ENCODE measurements at regions not wholly inside any gene's neighbourhood (a gene's known extent, or its start where the extent isn't known, plus 50 kb on each side); places are given as distances from the start of the nearest gene placed in this dataset.
"Not testable (repeated sequence)": the region's sequence is repeated elsewhere in the genome, so short reads cannot be mapped to it uniquely, and the experiment has no call there.

DNA sequence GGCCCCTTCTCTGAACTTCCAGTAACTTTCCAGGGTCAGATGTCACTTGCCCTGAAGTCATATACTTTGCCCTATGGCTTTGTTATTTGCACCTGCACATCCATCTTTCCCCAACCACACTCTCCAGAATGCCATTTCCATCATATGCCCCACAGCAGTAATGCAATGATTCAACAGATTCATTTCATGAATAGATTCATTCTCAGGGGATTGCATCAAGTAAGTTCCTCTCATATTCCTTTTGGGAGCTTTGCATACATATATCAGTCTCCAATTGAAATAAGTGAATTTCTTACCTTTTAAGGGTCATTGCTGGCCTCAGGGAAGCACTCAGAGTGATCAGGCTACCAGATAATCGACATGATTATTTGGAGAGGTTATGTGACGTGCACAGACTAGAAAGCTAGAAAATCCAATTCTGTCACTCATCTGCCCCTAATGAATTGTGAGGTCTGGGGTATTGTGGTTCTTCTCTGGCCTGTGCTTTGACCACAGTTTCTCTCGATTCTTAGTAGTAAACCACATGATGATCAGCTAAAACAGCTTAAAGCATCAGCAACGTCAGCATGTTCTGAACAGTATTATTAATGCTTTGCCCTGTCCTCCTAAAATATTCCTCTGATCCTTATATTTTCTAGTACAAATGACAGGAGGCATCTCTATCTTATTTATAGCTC, 179.9 kb downstream of the ATPSCKMT start:
- DNase-seq = no peak

DNA sequence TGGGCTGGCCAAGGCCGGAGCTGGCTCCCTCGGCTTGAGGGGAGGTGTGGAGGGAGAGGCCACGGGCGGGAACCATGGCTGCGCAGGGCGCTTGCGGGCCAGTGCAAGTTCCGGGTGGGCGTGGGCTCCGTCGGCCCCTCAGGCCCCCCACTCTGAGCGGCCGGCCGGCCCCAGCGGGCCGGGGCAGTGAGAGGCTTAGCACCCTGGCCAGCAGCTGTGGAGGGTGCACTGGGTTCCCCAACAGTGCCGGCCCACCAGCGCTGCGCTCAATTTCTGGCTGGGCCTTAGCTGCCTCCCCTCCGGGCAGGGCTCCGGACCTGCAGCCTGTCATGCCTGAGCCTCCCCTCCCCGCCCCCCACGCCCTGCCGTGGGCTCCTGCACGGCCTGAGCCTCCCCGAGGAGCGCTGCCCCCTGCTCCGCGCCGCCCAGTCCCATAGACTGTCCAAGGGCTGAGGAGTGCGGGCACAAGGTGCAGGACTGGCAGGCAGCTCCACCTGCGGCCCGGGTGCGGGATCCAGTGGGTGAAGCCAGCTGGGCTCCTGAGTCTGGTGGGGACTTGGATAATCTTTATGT, 184.2 kb downstream of the ATPSCKMT start:
- no peak for DNase-seq

DNA sequence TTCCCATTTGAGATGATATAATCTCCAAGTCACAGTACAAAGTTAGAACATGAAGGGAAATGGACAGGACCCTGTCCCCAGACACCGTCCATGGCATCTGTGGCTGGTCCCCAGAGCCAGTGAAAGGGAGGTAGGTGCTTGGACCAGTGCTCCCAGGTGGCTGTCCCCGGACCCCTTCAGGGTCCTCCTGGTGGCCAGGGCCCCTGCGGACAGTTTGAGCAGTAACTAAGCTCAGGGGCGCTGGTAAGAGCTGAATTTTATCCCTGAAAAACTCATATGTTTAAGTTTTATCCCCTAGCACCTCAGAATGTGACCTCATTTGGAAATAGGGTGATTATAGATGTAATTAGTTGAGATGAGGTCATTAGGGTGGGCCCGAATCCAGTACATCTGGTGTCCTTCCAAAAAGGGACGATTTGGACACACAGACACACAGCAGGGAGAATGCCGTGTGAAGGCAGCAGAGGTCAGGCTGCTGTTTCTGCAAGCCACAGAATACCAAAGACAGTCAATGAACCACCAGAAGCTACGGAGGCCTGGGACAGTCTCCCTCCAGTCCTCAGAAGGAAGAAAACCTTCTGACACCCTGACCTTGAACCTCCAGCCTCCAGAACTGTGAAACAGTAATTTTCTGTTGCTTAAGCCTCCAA, 185.0 kb downstream of the ATPSCKMT start:
- no peak for DNase-seq

DNA sequence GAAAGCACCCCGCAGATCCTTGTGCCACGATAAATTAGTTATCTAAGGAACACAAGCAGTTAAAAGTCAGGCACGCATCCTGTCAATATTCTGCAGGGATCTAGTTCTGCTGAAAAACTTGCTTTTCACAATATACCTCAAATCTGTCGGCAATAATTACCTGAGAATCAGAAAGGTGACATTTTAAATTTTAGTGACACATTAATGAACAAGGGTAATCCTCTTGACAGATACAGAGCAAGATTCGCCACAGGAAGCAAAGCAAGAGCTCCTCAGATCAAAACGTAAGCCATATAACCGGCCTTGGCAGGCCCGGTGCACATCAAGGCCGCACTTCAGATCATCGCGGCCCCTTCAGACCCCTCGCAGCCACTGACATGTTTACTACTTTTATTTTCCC, 185.7 kb downstream of the ATPSCKMT start:
- DNase-seq = no peak

DNA sequence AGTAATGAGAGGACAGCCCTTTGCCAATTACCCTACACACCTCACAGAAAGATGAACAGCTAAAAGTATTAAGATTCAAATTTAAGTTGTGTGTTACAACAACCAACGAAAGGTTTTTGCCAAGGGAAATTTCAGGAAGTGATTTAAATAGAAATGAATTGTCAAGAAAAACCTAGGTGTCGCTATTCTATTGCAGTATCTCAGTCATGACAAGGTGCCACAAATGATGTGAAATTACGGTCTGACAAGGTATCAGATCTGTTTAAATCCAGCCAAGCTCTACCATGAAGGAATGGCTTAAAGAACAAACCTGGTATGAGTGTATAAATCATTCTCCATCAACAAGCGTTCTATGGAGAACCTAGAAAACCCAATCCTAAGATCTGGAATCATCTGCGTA, 189.7 kb downstream of the ATPSCKMT start:
- no peak for DNase-seq

DNA sequence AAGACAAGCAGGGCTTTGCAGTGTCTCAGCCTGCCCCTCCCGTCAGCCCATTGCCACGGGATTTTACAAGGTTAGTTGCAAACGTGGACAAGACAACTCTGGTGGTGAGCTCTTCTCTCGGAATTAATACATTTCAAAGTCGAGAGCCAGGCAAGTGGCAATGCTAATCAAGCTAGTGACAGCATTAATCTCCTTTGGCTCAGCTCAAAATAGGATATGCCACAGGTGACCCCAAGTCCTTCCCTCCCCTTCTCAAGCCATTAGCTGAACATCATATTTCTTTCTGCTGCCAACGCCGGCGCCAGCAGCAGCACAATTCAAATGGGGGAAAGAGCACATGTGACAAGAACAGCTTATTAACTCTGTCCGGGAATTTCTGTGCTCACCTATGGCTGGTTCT, 190.1 kb downstream of the ATPSCKMT start:
- DNase-seq = no peak

DNA sequence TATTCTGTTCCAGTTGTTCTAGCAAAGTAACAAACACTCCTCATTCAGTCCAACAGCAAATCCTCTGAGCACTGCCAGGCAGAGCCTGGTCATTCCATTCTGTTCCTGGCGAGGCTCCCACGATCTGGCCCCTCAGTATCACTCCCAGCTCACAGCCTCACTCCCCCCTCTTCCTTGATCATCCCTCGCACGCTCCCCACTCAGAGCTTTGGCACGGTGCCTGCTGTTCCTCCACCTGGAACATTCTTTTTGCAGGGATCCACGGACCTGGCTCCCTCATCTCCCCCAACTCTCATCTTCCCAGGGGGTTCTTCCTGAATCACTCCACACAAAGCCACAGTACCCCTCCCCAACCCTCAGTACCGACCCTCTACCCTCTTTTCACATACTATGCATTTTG, 192.3 kb downstream of the ATPSCKMT start:
- no peak for DNase-seq

DNA sequence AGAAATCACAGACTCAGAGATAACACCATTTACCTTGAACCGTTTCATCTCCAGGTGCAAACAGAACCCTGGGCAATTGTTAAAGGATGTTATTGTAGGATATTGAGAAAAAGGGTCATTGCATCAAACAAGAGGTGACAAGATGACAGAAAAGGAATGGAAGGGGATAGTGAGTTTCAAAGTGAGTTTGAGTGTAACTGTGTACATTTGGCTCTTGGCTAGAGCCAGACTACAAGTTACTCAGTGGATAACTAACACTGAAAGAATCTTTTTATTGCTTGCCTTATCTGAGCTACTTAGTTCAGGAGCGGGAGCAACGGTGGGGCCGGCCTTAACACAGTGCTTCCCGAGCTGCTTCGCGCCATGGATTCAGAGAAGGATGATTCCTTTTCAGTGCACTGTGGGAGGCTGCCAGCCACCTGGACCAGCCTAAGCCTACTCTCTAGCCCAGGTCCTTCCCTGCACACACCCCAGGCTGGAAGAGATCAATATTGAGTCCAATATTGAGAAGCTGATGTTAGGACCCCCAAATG, 193.4 kb downstream of the ATPSCKMT start:
- no peak for DNase-seq

DNA sequence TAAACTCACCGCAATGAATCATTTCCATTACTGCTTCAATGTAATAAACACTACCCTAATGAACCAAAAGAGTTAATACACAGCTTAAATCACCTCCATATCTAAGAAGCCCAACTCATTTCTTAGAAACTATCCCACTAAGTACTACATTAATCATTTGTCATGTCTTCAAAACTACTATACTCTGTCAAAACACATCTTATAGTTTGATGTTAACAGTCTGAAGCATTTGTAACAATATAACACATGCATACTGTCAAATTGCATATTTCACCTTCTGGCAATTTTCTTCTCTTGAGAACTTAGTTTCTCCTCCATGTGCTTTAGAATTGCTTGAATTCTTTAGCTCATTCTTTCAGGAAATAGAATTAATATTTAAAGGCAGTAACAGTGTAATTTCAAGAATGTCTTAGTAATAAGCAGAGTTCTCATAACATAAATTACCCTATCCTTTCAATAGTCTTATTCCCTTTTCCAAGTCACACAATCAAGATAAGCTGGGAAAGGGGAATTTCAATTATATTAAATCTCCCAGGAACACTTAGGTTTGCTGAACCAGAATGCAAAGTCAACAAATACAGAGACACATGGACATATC, 199.7 kb downstream of the ATPSCKMT start:
- DNase-seq = no peak

DNA sequence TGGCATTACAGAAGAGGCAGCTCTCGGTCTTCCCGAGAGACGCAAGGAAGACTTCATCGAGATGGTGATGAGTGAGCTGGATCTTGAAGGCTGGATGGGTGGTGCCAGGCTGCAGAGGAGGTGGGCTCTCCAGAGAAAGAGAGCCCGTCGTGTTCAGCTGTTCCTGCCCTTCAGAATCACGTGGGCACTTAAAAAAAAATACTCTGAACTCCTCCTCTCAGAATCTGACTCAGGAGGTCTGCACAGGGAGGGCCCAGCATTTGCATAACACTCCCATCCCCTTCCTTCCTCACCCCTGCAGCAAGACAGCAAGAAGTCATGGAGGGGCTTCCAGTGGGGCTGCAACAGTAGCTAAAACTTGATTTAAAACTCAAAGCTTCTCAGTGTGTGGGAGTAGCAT, 203.0 kb downstream of the ATPSCKMT start:
- no peak for DNase-seq

DNA sequence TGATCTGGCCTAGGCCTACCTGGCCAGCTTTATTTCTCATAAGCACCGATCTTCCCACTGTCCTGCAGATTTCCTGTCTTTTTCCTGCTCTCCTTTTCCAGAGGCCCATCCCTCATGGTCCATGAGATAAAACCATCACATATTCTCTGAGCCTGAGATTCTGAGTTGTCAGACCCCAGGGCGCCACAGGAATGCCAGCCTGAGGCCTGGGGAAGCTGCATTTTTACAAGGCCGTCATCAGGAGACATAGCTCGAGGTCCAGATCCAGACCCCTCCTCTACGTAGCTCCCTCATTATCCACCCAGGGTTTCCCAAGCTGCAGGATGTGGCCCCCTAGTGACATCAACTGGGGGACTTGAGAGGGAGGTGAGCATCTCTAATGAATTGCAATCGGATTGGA, 204.3 kb downstream of the ATPSCKMT start:
- DNase-seq = no peak

DNA sequence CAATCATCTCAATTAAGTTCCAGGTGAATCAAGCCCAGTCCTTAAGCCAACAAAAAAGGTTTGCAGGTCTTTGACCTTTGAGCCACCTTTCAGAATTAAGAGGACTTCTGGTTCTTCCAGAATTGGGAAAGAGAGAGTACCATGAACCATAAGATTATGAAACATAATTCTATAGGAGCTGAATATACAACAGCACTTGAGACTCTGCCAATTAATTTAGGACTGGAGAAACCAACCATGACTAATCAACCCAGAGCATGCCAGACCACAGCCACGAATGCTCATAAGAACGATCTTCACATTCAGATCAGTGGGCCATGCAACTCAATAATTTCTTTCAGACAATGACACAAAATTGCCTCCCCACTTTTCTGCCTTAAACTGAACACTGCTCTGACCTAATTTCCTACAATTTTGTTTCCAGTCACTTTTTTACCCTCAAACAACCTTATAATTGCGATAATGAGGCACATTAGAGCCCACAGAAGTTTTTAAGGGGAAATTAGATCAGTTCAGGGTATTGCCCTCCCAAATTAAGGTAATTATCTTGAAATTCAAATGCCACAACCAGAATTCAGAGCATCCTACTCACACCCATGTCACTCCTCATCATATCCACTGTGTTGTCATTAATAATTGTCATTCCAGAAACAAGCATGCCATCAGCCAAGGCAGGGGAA, 213.4 kb downstream of the ATPSCKMT start:
- DNase-seq = no peak

DNA sequence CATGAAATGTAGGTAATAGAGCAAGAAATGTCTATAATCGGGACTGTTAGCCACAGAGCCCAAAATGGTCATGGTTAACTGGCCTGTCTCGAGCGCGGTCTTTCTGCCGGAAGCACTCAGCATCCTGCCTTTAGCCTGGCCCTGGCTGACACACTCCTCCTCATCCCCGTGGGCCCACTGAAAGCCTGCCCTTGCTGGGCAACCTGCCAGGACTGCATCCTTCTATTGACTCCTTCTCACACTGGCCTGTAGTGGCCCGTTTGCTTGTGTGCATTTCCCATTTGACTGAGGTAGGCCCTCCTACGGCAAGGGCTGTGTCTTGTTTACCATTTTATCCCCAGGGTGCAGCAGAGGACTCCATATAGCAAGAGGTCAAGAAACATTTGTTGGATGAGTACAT, 215.7 kb downstream of the ATPSCKMT start:
- DNase-seq = no peak

DNA sequence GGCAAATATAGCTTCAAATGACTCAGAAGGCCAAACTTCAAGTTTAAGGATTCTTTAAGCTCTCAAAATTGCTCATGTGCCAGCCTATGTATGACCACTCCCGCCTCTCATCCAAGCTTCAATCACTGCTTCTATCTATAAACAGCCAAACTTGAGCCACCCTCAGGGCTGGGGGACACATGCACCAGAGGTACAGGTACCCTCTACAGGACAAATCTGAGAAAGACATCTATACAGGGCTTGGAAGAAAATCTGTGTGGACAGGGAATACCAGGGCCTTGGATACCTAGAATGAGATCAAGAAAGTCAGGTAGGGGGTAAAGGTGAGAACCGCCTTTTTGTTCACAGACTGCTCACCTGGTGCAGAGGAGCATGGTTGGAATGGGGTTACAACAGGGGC, 217.9 kb downstream of the ATPSCKMT start:
- DNase-seq = no peak

DNA sequence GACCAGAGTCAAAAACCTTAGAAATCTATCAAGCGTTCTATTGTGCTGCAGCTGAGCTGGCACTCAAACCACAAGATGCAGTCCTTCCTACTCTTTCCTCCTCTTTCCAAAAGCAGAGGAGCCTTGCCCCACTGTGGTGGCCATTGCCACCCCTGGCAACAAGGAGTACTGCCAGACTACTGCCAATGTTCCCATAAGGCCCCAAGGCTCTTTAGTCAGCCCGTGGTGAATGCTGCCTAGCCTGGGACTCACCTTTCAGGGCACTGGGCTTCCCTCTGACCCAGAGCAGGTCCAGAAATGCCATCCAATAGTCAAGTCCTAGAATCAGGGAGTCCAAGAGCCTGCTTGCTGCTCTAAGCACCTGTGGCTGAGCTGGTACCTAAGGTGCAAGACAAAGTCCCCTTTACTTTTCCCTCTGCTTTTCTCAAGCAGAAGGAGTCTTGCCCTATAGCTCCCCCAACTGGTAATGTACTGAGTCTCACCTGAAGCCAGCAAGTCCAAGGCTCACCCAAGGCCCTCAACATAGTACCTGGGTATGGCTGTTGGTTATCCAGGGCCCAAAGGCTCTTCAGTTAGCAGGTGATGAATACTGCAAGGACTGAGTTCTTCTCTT, 219.4 kb downstream of the ATPSCKMT start:
- no peak for DNase-seq

DNA sequence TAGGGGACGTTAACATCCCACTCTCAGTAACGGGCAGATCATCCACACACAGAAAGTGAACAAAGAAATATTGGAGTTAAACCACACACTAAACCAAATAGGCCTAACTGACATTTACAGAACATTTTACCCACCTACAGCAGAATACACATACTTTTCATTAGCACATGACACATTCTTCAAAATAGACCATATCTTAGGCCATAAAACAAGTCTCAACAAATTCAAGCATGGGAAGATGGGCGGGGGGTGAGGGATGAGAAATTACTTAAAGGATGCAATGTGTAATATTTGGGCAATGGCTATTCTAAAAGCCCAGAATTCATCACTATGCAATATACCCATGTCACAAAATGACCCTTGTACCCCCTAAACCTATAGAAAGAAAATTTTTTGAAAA, 226.2 kb downstream of the ATPSCKMT start:
- no peak for DNase-seq

DNA sequence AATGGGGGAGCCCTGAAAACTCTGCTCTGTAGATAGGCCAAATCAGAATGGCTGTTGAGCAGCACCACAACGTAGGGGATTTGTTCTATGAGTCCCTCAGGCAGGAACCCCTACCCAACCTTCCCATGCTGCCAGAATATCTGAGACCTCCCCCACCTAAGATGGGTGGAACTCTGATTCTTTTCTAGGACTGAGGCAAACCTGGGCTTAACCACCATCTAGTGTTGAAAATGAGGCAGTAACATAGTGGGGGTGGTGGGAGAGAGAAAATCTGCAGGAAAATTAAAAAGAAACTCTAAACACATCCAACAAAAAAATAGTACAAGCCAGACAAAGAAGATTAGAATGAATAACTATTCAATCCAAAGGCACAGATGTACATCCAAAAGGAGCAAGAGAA, 228.4 kb downstream of the ATPSCKMT start:
- no peak for DNase-seq

DNA sequence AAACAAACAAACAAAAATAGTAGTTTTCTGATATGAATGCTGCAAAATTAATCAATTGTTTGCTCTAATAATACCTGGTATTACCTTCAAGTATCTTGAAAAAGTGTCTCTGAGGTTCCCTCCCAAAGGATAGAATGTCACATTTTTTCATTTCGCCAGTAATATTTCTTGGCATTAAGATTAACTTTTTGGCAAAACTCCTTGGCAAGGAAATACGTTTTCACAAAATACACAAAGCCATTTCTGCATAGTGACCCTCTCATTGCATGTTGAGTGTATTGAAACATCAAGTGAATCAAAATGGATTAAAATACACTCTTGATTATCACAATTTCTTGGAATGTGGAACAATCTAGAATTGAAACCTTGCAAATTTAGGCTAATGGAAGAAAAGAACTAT, 230.5 kb downstream of the ATPSCKMT start:
- no peak for DNase-seq

DNA sequence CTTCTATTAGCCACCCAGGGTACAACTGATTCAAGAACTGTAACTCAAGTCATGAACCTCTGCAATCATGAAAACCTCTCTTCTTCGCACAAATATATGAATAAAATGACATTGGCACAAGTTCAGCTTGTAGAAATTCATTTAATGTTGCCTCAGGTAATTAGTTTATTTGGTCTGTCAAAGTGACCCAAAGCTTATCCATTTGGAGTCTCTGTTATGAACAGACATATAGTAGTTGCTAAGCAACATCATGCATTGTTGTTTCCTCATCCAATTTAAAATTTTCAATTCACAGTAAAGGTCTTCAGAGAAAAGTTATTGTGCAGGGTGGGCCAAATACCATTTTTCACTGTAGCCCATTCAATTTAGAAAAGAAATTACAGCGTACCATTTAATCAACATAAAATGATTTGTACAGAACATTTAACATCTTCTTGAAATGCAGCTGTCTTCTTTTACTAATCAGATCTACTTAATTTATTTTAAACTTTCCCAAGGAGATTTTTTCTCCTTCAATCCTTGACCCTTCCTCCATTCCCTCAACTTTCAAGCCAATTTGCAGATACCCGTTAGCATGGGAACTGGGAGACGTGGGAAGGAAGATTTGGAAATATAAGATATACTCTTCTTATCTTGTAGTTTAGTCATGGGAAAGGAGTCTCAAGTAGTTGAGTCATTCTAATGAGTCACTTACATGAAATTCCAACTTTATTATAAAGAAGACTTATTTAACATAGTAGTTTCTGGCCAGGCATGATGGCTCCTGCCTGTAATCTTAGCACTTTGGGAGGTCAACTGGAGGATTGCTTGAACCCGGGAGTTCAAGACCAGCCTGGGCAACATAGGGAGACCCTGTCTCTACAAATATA, 231.3 kb downstream of the ATPSCKMT start:
- no peak for DNase-seq

DNA sequence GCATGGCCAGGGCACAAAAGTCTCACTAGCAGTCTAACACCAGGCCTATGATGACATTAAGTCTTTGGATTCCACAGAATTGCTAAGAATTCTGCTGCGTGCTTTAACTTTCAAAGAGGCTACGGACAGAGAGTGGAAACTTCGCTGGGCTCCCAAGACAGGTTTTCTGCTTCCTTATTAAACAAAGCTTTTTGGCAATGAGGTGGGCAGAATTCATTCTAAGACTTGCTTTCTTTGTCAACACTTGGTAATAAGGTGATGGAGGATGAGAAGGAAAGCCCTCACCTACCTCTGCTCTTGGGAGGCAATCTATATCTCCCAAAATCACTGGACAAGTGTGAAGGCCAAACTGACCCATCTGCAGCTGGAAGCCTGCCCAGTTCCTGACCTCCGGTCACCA, 231.9 kb downstream of the ATPSCKMT start:
- DNase-seq = no peak

DNA sequence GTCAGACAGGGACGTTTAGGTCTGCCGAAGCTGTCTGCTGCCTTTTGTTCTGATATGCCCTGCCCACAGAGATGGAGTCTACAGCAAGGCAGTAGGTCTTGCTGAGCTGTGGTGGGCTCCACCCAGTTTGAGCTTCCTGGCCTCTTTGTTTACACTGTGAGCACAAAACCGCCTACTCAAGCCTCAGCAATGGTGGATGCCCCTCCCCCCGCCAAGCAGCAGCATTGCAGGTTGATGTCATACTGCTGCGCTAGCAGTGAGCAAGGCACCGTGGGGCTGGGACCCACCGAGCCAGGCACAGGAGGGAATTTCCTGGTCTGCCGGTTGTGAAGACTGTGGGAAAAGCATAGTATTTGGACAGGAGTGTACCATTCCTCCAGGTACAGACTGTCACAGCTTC, 233.1 kb downstream of the ATPSCKMT start:
- not testable (repeated sequence) for DNase-seq

DNA sequence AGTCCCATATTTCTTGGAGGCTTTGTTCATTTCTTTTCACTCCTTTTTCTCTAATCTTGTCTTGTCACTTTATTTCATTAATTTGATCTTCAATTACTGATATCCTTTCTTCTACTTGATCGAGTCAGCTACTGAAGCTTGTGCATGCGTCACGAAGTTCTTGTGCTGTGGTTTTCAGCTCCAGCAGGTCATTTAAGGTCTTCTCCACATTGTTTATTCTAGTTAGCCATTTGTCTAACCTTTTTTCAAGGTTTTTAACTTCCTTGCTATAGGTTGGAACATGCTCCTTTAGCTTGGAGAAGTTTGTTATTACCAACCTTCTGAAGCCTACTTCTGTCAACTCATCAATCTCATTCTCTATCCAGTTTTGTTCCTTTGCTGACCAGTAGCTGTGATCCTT, 234.0 kb downstream of the ATPSCKMT start:
- not testable (repeated sequence) for DNase-seq
